Right atrium auricular region (tissue), 2 donors: ENCODE measurements at regions not wholly inside any gene's neighbourhood (a gene's known extent, or its start where the extent isn't known, plus 50 kb on each side); places are given as distances from the start of the nearest gene placed in this dataset.
A peak's percentile ranks its signal among the peaks of the same experiment; 100 is the strongest.

Experiments
- DNase-seq: peaks from one replicate; pipeline ENCODE4 v3.0.0-alpha.2; 2019; ENCODE audit warnings: low spot score
- H3K27ac ChIP-seq, 2 donors: fragments of 200-600 bp; sonication (generic); 1 replicate in 1 of 2; 2 replicates in 1 of 2; pipeline ENCODE4 v1.5.1; 2016 to 2019
- H3K27me3 ChIP-seq, 2 donors: fragments of 200-600 bp; sonication (generic); one replicate each; pipeline versions ENCODE4 v1.5.1 to v1.6.0; 2017 to 2019
- H3K36me3 ChIP-seq: fragments of 200-600 bp; sonication (generic); one replicate; pipeline ENCODE4 v1.5.1; 2016
- H3K4me1 ChIP-seq, 2 donors: fragments of 200-600 bp; sonication (generic); one replicate each; pipeline versions ENCODE4 v1.5.1 to v1.6.0; 2017 to 2019
- H3K4me3 ChIP-seq, 2 donors: fragments of 200-600 bp; sonication (generic); 1 replicate in 1 of 2; 2 replicates in 1 of 2; pipeline ENCODE4 v1.5.1; 2017 to 2019; ENCODE audit warnings: mild to moderate bottlenecking in 1 of 2, moderate library complexity in 1 of 2
- H3K9me3 ChIP-seq, 2 donors: fragments of 200-600 bp; sonication (generic); one replicate each; pipeline ENCODE4 v1.5.1; 2019
- TF ChIP-seq, protein P1 (sequence below), 2 donors: fragments of 200-600 bp; sonication (generic); IDR thresholded peaks; one replicate each; pipeline ENCODE4 v1.5.1; 2019; ENCODE audit warnings: antibody characterized with exemption in 2 of 2

DNA sequence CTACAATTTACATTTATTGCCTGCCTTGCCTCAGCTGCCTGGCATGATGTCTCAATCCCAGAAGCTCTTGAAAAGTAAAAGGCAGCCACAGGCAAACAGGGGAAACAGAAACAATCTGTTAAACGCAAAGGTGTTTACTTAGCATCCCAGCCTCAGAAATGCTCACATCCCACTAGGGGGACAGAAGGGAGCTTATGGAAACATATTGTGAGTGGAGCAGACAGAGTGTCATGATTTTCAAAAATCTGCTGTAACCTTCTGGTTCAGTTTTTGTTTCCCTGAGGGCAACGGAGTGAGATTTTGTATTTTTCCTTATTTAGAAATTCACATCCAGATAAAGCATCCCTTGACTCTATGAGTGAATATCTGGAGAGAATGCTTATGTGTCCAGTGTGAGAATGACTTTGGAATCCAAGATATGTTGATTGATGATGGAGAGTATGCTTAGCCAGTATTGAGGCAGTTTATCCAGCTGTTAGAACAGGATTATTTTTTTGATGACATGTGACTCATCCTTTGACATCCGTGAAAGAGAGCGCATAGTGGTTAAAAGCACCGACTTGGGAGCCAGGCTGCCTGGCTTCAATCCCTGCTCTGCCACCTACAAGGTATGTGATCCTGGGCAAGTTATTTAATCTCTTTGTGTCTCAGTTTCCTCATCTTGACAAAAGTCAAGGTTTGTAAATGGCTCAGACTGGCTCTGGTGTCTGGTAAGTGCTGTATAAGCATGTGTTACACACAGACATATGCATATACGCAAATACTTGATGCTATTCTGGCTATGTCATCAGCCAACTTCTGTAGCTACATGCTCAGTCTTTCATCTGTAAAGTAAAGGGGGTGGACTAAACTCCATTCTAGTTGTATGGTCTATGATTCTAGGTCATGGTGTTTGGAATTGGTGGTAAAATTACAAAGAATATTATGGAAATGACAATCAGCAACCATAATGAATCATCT lies 381.2 kb downstream of the RAPGEF2 start:
- Histone ChIP-seq H3K9me3 (no peaks in the 10 kb centered on the region), H3K27ac (no peak overlapping the region), H3K4me1 (no peaks in the 10 kb centered on the region), H3K4me3 (no peak overlapping the region), H3K36me3 (no peaks in the 10 kb centered on the region), H3K27me3 (no peaks in the 10 kb centered on the region)
- no peak for DNase-seq
- TF ChIP-seq, protein P1, sequence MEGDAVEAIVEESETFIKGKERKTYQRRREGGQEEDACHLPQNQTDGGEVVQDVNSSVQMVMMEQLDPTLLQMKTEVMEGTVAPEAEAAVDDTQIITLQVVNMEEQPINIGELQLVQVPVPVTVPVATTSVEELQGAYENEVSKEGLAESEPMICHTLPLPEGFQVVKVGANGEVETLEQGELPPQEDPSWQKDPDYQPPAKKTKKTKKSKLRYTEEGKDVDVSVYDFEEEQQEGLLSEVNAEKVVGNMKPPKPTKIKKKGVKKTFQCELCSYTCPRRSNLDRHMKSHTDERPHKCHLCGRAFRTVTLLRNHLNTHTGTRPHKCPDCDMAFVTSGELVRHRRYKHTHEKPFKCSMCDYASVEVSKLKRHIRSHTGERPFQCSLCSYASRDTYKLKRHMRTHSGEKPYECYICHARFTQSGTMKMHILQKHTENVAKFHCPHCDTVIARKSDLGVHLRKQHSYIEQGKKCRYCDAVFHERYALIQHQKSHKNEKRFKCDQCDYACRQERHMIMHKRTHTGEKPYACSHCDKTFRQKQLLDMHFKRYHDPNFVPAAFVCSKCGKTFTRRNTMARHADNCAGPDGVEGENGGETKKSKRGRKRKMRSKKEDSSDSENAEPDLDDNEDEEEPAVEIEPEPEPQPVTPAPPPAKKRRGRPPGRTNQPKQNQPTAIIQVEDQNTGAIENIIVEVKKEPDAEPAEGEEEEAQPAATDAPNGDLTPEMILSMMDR (IDR thresholded peaks at IDR 0.05), result no peak

DNA sequence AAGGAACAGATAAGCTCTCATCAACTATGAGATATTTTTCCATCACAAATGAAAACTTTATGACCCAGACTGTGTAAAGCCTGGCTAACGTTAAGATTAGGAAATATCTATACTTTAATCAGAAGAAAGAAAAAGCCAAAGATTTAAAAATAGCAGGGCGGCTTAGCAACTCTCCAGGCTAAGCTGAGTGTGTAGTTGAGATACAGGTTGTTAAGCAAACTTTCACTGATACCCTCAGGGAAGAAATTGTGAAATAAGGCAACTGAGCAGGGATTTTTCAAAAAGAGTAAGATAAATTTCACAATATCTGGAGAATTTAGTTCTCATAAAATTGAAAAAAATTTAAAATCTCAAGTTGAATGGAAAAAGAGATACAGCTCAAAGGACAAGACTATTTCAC lies 382.0 kb downstream of the RAPGEF2 start:
- H3K9me3 ChIP-seq, result no peaks in the 10 kb centered on the region
- no peak for DNase-seq
- no peak overlapping the region for H3K4me3 ChIP-seq
- TF ChIP-seq, protein P1 (IDR thresholded peaks at IDR 0.05), result no peak
- H3K27me3 ChIP-seq, result no peaks in the 10 kb centered on the region
- H3K4me1 ChIP-seq, result no peaks in the 10 kb centered on the region
- no peaks in the 10 kb centered on the region for H3K36me3 ChIP-seq
- H3K27ac ChIP-seq, result no peak overlapping the region

DNA sequence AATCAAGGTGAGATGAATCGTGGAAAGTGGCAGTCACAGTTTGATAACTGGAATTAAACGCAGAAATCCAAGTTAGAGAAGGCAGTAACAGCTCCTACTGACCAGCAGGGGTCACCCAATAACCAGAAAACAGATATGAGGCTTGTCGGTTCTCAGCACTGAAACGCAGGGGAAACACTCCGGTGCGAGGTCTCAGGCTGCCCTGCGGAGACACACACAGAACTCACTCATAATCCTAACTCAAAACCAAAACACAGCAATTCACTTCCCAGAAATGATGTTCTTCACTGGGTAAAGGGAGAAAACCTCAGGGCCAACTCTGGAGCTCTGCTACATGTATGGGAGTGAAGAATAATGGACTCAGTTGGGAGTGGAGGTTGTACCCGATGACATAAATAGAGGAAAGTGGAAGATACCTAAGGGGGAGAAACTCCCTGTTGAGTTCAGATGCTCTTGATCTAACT lies 384.4 kb downstream of the RAPGEF2 start:
- Histone ChIP-seq H3K9me3 (no peaks in the 10 kb centered on the region), H3K27me3 (no peaks in the 10 kb centered on the region), H3K27ac (no peak overlapping the region), H3K4me1 (no peaks in the 10 kb centered on the region), H3K36me3 (no peaks in the 10 kb centered on the region), H3K4me3 (no peak overlapping the region)
- TF ChIP-seq, protein P1 (IDR thresholded peaks at IDR 0.05), result peak; percentile 60 to 87
- DNase-seq, result no peak

DNA sequence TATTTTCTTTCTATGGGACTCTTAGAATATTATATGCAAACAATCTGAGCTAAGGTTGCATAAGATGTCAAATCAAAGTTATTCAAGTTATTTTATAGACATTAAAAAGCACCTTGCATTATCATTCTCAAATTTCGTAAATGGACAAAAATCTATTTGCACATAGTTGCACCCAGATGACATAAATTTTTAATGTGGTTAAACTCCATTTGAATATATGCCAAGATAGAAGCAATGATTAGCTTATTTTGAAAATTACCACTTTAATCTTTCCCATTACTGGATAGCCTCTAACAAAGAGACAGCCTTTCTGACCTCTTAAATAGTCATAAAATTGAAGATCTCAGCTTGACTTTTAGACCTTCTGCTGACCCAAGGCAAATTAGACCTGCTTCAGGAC lies 386.8 kb downstream of the RAPGEF2 start:
- H3K27me3 ChIP-seq, result no peaks in the 10 kb centered on the region
- TF ChIP-seq, protein P1 (IDR thresholded peaks at IDR 0.05), result no peak
- H3K9me3 ChIP-seq, result no peaks in the 10 kb centered on the region
- no peak overlapping the region for H3K27ac ChIP-seq
- no peaks in the 10 kb centered on the region for H3K36me3 ChIP-seq
- H3K4me1 ChIP-seq, result no peaks in the 10 kb centered on the region
- H3K4me3 ChIP-seq, result no peak overlapping the region
- DNase-seq, result no peak

DNA sequence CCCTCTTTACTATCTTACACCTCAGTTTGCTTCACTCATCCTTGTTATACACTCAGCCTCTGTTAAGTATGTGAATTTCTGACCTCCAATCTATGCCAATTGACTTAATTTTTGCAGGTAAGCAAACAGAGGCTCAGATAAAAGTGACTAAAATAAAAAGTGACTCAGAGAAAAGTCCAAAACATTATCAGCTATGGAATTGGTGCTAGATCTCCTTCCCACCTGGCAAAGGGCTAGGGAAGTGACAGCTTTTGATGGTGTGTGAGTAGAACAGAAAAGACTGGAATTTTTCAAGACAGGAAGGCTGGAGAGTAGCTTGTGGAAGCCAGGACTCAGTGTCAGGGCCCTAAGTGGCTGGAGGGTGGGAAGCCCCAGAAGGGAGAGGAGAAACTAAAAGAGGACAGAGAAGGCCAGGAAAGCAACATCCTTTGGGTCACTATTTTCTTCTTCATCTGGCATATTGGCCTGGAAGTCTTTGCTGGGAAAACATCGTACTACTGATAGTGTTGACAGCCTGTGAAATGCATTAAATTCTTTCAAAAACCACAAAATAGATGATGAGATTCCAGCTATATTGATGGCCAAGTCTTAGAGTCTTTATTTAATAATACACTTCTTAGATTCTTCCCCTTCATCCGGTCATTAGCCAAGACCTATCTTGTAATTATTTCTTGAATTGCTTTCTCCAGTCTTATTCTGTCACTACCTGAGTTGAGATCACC lies 392.8 kb downstream of the RAPGEF2 start:
- Histone ChIP-seq H3K27ac (no peak overlapping the region), H3K36me3 (no peaks in the 10 kb centered on the region), H3K27me3 (no peaks in the 10 kb centered on the region), H3K4me3 (no peak overlapping the region), H3K4me1 (no peaks in the 10 kb centered on the region), H3K9me3 (no peaks in the 10 kb centered on the region)
- DNase-seq, result no peak
- TF ChIP-seq, protein P1 (IDR thresholded peaks at IDR 0.05), result no peak
